ENCODE measurements at regions not wholly inside any gene's neighbourhood (a gene's known extent, or its start where the extent isn't known, plus 50 kb on each side); places are given as distances from the start of the nearest gene placed in this dataset.

- Histone ChIP-seq H2BK5ac (ENCODE audit: low read length) (no peak overlapping the region), H4K8ac (ENCODE audit: low read depth, low read length) (no peak overlapping the region), H3K14ac (ENCODE audit: low read length) (no peak overlapping the region), H2AFZ (ENCODE audit: low read length) (no peak overlapping the region), H2BK120ac (ENCODE audit: low read depth, low read length) (no peak overlapping the region), H2BK12ac (ENCODE audit: low read length) (no peak overlapping the region), H3K18ac (ENCODE audit: low read length) (no peak overlapping the region), H3K4me1 (ENCODE audit: control insufficient read depth in 2 of 2, insufficient read depth in 1 of 2, low read depth in 1 of 2, low read length in 2 of 2) (no peaks in the 10 kb centered on the region), H3K27ac (replicated peaks; ENCODE audit: low read length) (no peak overlapping the region), H3K4me2 (ENCODE audit: insufficient read depth, low read length, poor library complexity, severe bottlenecking) (no peak overlapping the region), H3K79me1 (ENCODE audit: low read depth, low read length) (no peaks in the 10 kb centered on the region), H4K91ac (ENCODE audit: low read depth, low read length, poor library complexity) (no peak overlapping the region), H3K9ac (ENCODE audit: low read depth, low read length, poor library complexity) (no peak overlapping the region), H2BK15ac (ENCODE audit: low read length) (no peak overlapping the region), H3K27me3 (ENCODE audit: control insufficient read depth in 3 of 3, insufficient read depth in 3 of 3, low read depth in 1 of 3, low read length in 3 of 3) (no peaks in the 10 kb centered on the region), H2AK5ac (ENCODE audit: low read depth, low read length) (no peak overlapping the region), H3K23ac (ENCODE audit: low read depth, low read length, poor library complexity) (peak overlapping the region; percentile 14), H3K4ac (ENCODE audit: low read length) (no peak overlapping the region), H3K9me3 (replicated peaks in 1 of 2; ENCODE audit: control insufficient read depth in 2 of 2, insufficient read depth in 1 of 2, low read depth in 1 of 2, low read length in 2 of 2) (no peaks in the 10 kb centered on the region), H3K36me3 (replicated peaks in 1 of 2; ENCODE audit: control insufficient read depth in 2 of 2, insufficient read depth in 2 of 2, low read length in 2 of 2) (no peaks in the 10 kb centered on the region), H3K4me3 (ENCODE audit: low read length in 2 of 2) (no peak overlapping the region)
- WGBS, 2 donors (ENCODE audit: extremely low coverage in 2 of 2, insufficient read length in 2 of 2, insufficient replicate concordance in 1 of 2), result no CpG with 5 or more reads among the region's 2 CpGs
- DNase-seq (ENCODE audit: low spot score), result no peak
Measured at GRCh38 chr16:86974120-86974519, 343.1 kb downstream of the C16orf95 start.

- Histone ChIP-seq H3K4me2 (ENCODE audit: insufficient read depth, low read length, poor library complexity, severe bottlenecking) (no peak overlapping the region), H3K4ac (ENCODE audit: low read length) (no peak overlapping the region), H3K79me1 (ENCODE audit: low read depth, low read length) (no peaks in the 10 kb centered on the region), H2BK120ac (ENCODE audit: low read depth, low read length) (no peak overlapping the region), H3K23ac (ENCODE audit: low read depth, low read length, poor library complexity) (no peak overlapping the region), H3K9me3 (replicated peaks in 1 of 2; ENCODE audit: control insufficient read depth in 2 of 2, insufficient read depth in 1 of 2, low read depth in 1 of 2, low read length in 2 of 2) (no peaks in the 10 kb centered on the region), H3K27me3 (ENCODE audit: control insufficient read depth in 3 of 3, insufficient read depth in 3 of 3, low read depth in 1 of 3, low read length in 3 of 3) (no peaks in the 10 kb centered on the region), H2AFZ (ENCODE audit: low read length) (no peak overlapping the region), H3K18ac (ENCODE audit: low read length) (no peak overlapping the region), H3K4me3 (ENCODE audit: low read length in 2 of 2) (no peak overlapping the region), H3K36me3 (replicated peaks in 1 of 2; ENCODE audit: control insufficient read depth in 2 of 2, insufficient read depth in 2 of 2, low read length in 2 of 2) (no peaks in the 10 kb centered on the region), H2BK15ac (ENCODE audit: low read length) (no peak overlapping the region), H3K27ac (replicated peaks; ENCODE audit: low read length) (no peak overlapping the region), H4K91ac (ENCODE audit: low read depth, low read length, poor library complexity) (no peak overlapping the region), H3K4me1 (ENCODE audit: control insufficient read depth in 2 of 2, insufficient read depth in 1 of 2, low read depth in 1 of 2, low read length in 2 of 2) (no peaks in the 10 kb centered on the region), H3K9ac (ENCODE audit: low read depth, low read length, poor library complexity) (no peak overlapping the region), H4K8ac (ENCODE audit: low read depth, low read length) (no peak overlapping the region), H2BK12ac (ENCODE audit: low read length) (no peak overlapping the region), H2AK5ac (ENCODE audit: low read depth, low read length) (no peak overlapping the region), H3K14ac (ENCODE audit: low read length) (no peak overlapping the region), H2BK5ac (ENCODE audit: low read length) (no peak overlapping the region)
- peak; percentile 40 for DNase-seq (ENCODE audit: low spot score)
- WGBS, 2 donors (ENCODE audit: extremely low coverage in 2 of 2, insufficient read length in 2 of 2, insufficient replicate concordance in 1 of 2), result no CpG with 5 or more reads among the region's 2 CpGs
Measured at GRCh38 chr16:86975445-86975844, 341.7 kb downstream of the C16orf95 start.

GRCh38 chr16:86977076-86977676 lies 340.0 kb downstream of the C16orf95 start:
- H4K91ac ChIP-seq (ENCODE audit: low read depth, low read length, poor library complexity), result no peak overlapping the region
- H4K8ac ChIP-seq (ENCODE audit: low read depth, low read length), result no peak overlapping the region
- no peaks in the 10 kb centered on the region for H3K4me1 ChIP-seq (ENCODE audit: control insufficient read depth in 2 of 2, insufficient read depth in 1 of 2, low read depth in 1 of 2, low read length in 2 of 2)
- no peaks in the 10 kb centered on the region for H3K36me3 ChIP-seq (replicated peaks in 1 of 2; ENCODE audit: control insufficient read depth in 2 of 2, insufficient read depth in 2 of 2, low read length in 2 of 2)
- H3K27me3 ChIP-seq (ENCODE audit: control insufficient read depth in 3 of 3, insufficient read depth in 3 of 3, low read depth in 1 of 3, low read length in 3 of 3), result no peaks in the 10 kb centered on the region
- no peak for DNase-seq (ENCODE audit: low spot score)
- H2BK5ac ChIP-seq (ENCODE audit: low read length), result no peak overlapping the region
- WGBS, 2 donors (ENCODE audit: extremely low coverage in 2 of 2, insufficient read length in 2 of 2, insufficient replicate concordance in 1 of 2), result no CpG with 5 or more reads among the region's 17 CpGs
- peak overlapping the region; percentile 40 for H2AK5ac ChIP-seq (ENCODE audit: low read depth, low read length)
- no peak overlapping the region for H2BK15ac ChIP-seq (ENCODE audit: low read length)
- no peak overlapping the region for H3K4me2 ChIP-seq (ENCODE audit: insufficient read depth, low read length, poor library complexity, severe bottlenecking)
- H2BK12ac ChIP-seq (ENCODE audit: low read length), result peak overlapping the region; percentile 36
- no peak overlapping the region for H3K9ac ChIP-seq (ENCODE audit: low read depth, low read length, poor library complexity)
- no peak overlapping the region for H2AFZ ChIP-seq (ENCODE audit: low read length)
- H3K79me1 ChIP-seq (ENCODE audit: low read depth, low read length), result no peaks in the 10 kb centered on the region
- H3K9me3 ChIP-seq (replicated peaks in 1 of 2; ENCODE audit: control insufficient read depth in 2 of 2, insufficient read depth in 1 of 2, low read depth in 1 of 2, low read length in 2 of 2), result no peaks in the 10 kb centered on the region
- H3K4me3 ChIP-seq (ENCODE audit: low read length in 2 of 2), result no peak overlapping the region
- peak overlapping the region; percentile 69 for H2BK120ac ChIP-seq (ENCODE audit: low read depth, low read length)
- peak overlapping the region; percentile 49 for H3K23ac ChIP-seq (ENCODE audit: low read depth, low read length, poor library complexity)
- no peak overlapping the region for H3K27ac ChIP-seq (replicated peaks; ENCODE audit: low read length)
- no peak overlapping the region for H3K4ac ChIP-seq (ENCODE audit: low read length)
- no peak overlapping the region for H3K18ac ChIP-seq (ENCODE audit: low read length)
- H3K14ac ChIP-seq (ENCODE audit: low read length), result peak overlapping the region; percentile 63

GRCh38 chr16:86978445-86979030 lies 338.7 kb downstream of the C16orf95 start:
- no peak overlapping the region for H2BK15ac ChIP-seq (ENCODE audit: low read length)
- peak overlapping the region; percentile 43 for H2BK5ac ChIP-seq (ENCODE audit: low read length)

More at GRCh38 chr16:86978445-86979030, 338.7 kb downstream of the C16orf95 start:
- Histone ChIP-seq H3K9me3 (replicated peaks in 1 of 2; ENCODE audit: control insufficient read depth in 2 of 2, insufficient read depth in 1 of 2, low read depth in 1 of 2, low read length in 2 of 2) (no peaks in the 10 kb centered on the region), H3K79me1 (ENCODE audit: low read depth, low read length) (no peaks in the 10 kb centered on the region), H3K27ac (replicated peaks; ENCODE audit: low read length) (no peak overlapping the region), H4K8ac (ENCODE audit: low read depth, low read length) (no peak overlapping the region), H3K27me3 (ENCODE audit: control insufficient read depth in 3 of 3, insufficient read depth in 3 of 3, low read depth in 1 of 3, low read length in 3 of 3) (no peaks in the 10 kb centered on the region), H2BK12ac (ENCODE audit: low read length) (no peak overlapping the region), H2AK5ac (ENCODE audit: low read depth, low read length) (no peak overlapping the region), H2BK120ac (ENCODE audit: low read depth, low read length) (no peak overlapping the region), H3K4me1 (ENCODE audit: control insufficient read depth in 2 of 2, insufficient read depth in 1 of 2, low read depth in 1 of 2, low read length in 2 of 2) (no peaks in the 10 kb centered on the region), H3K4me2 (ENCODE audit: insufficient read depth, low read length, poor library complexity, severe bottlenecking) (no peak overlapping the region), H3K4ac (ENCODE audit: low read length) (no peak overlapping the region), H3K4me3 (ENCODE audit: low read length in 2 of 2) (no peak overlapping the region), H3K18ac (ENCODE audit: low read length) (peak overlapping the region; percentile 59), H3K9ac (ENCODE audit: low read depth, low read length, poor library complexity) (no peak overlapping the region), H3K23ac (ENCODE audit: low read depth, low read length, poor library complexity) (peak overlapping the region; percentile 69), H3K36me3 (replicated peaks in 1 of 2; ENCODE audit: control insufficient read depth in 2 of 2, insufficient read depth in 2 of 2, low read length in 2 of 2) (no peaks in the 10 kb centered on the region), H2AFZ (ENCODE audit: low read length) (no peak overlapping the region), H3K14ac (ENCODE audit: low read length) (no peak overlapping the region), H4K91ac (ENCODE audit: low read depth, low read length, poor library complexity) (no peak overlapping the region)
- no peak for DNase-seq (ENCODE audit: low spot score)
- WGBS, 2 donors (ENCODE audit: extremely low coverage in 2 of 2, insufficient read length in 2 of 2, insufficient replicate concordance in 1 of 2), result no CpG with 5 or more reads among the region's 12 CpGs
